DND-41 (cell line): ENCODE measurements at regions not wholly inside any gene's neighbourhood (a gene's known extent, or its start where the extent isn't known, plus 50 kb on each side); places are given as distances from the start of the nearest gene placed in this dataset.

Experiments used
- ATAC-seq: fragments of 200-7000 bp; cut with Tn5 transposase; 3 replicates; pipeline ENCODE4 v1.9.1; 2021; ENCODE audit warnings: low read depth; ENCODE audit not compliant: insufficient read depth
- DNase-seq: peaks from one replicate; pipeline ENCODE4 v3.0.0-alpha.2; 2020
- H2AFZ ChIP-seq: 2 replicates; pipeline ENCODE4 v1.6.0; 2012; ENCODE audit warnings: low read depth, low read length
- H3K27ac ChIP-seq: 2 replicates; pipeline ENCODE4 v1.5.1; 2012; ENCODE audit warnings: low read length, inconsistent platforms
- H3K27me3 ChIP-seq: fragments of 200-600 bp; sonication (generic); 2 replicates; pipeline ENCODE4 v1.6.0; 2012; ENCODE audit warnings: low read length, mild to moderate bottlenecking, inconsistent platforms; ENCODE audit not compliant: insufficient read depth, poor library complexity
- H3K36me3 ChIP-seq: 2 replicates; pipeline ENCODE4 v1.5.1; 2012; ENCODE audit warnings: low read length, inconsistent platforms; ENCODE audit not compliant: insufficient read depth
- H3K4me1 ChIP-seq: 2 replicates; pipeline ENCODE4 v1.5.1; 2012; ENCODE audit warnings: mild to moderate bottlenecking, low read length; ENCODE audit not compliant: insufficient read depth
- H3K4me2 ChIP-seq: 2 replicates; pipeline ENCODE4 v1.6.0; 2012; ENCODE audit warnings: mild to moderate bottlenecking, moderate library complexity, low read length, inconsistent platforms; ENCODE audit not compliant: insufficient read depth
- H3K4me3 ChIP-seq, 2 experiments: fragments of 200-600 bp in 1 of 2; shearing (Covaris generic) in 1 of 2; 2 replicates each; pipeline ENCODE4 v1.5.1; 2012 to 2016; ENCODE audit warnings: inconsistent platforms in 2 of 2, low read length in 2 of 2, mild to moderate bottlenecking in 2 of 2, low read depth in 1 of 2, moderate library complexity in 1 of 2
- H3K79me2 ChIP-seq: 2 replicates; pipeline ENCODE4 v1.6.0; 2012; ENCODE audit warnings: low read length, inconsistent platforms; ENCODE audit not compliant: insufficient read depth
- H3K9ac ChIP-seq: 2 replicates; pipeline ENCODE4 v1.6.0; 2012; ENCODE audit warnings: low read depth, mild to moderate bottlenecking, inconsistent platforms, low read length, moderate library complexity
- H3K9me3 ChIP-seq: 2 replicates; pipeline ENCODE4 v1.5.1; 2012; ENCODE audit warnings: low read length, moderate library complexity, mild to moderate bottlenecking, inconsistent platforms; ENCODE audit not compliant: insufficient read depth, severe bottlenecking
- H4K20me1 ChIP-seq: 2 replicates; pipeline ENCODE4 v1.6.0; 2012; ENCODE audit warnings: low read length; ENCODE audit not compliant: insufficient read depth
- EZH2 ChIP-seq: IDR thresholded peaks from 3 replicates; pipeline ENCODE4 v1.6.1; 2012; ENCODE audit warnings: borderline replicate concordance, low read depth, mild to moderate bottlenecking, moderate library complexity, low read length, inconsistent platforms; ENCODE audit not compliant: severe bottlenecking
- TF ChIP-seq, protein P1 (sequence below): IDR thresholded peaks from 2 replicates; pipeline ENCODE4 v1.5.1; 2012; ENCODE audit warnings: borderline replicate concordance, low read length, moderate library complexity, mild to moderate bottlenecking; ENCODE audit not compliant: poor library complexity, severe bottlenecking; ENCODE audit errors: extremely low read depth

DNA sequence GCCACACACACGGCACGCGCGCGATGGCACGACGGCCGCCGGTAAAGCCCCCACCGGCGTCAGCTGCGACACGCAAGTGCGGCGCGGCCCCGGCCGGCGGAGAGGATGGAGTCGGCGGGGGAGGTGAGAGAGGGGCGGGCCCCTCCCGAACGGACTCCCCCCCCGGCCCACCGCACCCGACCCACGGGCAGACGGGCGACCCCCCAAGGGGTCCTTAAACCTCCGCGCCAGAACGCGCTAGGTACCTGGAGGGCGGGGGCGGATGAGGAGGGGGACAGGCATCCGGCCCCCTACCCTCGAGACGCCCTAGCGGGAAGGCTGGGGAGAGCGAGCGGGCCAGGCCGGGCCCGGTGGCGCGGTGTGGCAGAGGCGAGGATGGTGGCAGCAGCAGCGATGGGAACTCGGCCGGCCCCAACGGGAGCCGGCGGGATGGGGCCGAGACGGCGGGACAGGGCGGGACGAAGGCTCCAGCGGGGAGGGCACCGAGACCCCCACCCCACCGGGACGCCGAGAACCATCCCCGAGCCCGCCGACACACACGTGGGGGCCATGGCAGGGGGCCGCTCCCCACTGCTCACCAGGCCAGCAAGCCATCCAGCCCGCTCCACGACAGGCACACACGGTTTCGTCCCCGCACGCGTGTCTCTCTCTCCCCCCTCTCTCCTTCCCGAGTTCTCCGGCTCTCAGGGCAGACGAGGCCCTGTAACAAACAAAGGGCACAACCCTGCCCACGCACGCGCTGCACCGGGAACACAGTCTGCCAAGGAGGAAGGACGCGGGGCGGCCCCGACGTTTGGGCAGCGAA lies 1515.4 kb upstream of the DEFB115 start:
- DNase-seq: no peak
- Histone ChIP-seq H3K27me3 (no peaks in the 10 kb centered on the region), H2AFZ (no peak overlapping the region), H3K4me1 (no peaks in the 10 kb centered on the region), H3K36me3 (peaks cover 3% of the 10 kb centered on the region; the same call in 1 of the 2 replicates), H3K9ac (no peak overlapping the region), H3K4me3 (no peak overlapping the region), H3K4me2 (no peak overlapping the region), H4K20me1 (no peaks in the 10 kb centered on the region), H3K79me2 (no peaks in the 10 kb centered on the region), H3K27ac (no peak overlapping the region), H3K9me3 (peaks cover 46% of the 10 kb centered on the region)
- ATAC-seq: no peak
- TF ChIP-seq, protein P1, sequence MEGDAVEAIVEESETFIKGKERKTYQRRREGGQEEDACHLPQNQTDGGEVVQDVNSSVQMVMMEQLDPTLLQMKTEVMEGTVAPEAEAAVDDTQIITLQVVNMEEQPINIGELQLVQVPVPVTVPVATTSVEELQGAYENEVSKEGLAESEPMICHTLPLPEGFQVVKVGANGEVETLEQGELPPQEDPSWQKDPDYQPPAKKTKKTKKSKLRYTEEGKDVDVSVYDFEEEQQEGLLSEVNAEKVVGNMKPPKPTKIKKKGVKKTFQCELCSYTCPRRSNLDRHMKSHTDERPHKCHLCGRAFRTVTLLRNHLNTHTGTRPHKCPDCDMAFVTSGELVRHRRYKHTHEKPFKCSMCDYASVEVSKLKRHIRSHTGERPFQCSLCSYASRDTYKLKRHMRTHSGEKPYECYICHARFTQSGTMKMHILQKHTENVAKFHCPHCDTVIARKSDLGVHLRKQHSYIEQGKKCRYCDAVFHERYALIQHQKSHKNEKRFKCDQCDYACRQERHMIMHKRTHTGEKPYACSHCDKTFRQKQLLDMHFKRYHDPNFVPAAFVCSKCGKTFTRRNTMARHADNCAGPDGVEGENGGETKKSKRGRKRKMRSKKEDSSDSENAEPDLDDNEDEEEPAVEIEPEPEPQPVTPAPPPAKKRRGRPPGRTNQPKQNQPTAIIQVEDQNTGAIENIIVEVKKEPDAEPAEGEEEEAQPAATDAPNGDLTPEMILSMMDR: no peak
- TF ChIP-seq EZH2: no peak

DNA sequence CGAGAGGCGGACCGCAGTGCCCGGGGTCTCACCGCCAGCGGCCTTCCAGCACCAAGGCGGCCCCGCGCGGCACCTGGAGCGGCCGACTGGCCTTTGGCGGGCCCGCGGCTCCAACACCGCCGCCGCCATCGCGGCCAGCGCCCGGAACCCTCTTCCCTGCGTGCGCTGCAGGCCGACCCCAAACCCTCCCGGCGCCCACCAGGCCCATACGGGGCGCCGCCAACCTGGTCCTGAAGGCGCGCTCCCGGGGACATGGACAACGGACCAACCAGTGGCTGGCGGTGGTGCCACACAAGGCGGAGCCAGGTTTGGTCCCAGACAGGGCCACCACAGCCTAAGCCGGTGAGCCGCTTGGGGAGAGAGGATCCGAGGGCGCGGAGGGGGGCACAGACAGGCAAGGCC lies 1514.8 kb upstream of the DEFB115 start:
- no peak overlapping the region for H3K4me3 ChIP-seq
- no peaks in the 10 kb centered on the region for H3K79me2 ChIP-seq
- DNase-seq: no peak
- ATAC-seq: no peak
- H2AFZ ChIP-seq: no peak overlapping the region
- TF ChIP-seq, protein P1: no peak
- TF ChIP-seq EZH2: no peak
- H3K9ac ChIP-seq: no peak overlapping the region
- H4K20me1 ChIP-seq: no peaks in the 10 kb centered on the region
- no peaks in the 10 kb centered on the region for H3K4me1 ChIP-seq
- peaks cover 3% of the 10 kb centered on the region; the same call in 1 of the 2 replicates for H3K36me3 ChIP-seq
- H3K4me2 ChIP-seq: no peak overlapping the region
- peaks cover 44% of the 10 kb centered on the region for H3K9me3 ChIP-seq
- H3K27me3 ChIP-seq: no peaks in the 10 kb centered on the region
- H3K27ac ChIP-seq: no peak overlapping the region

DNA sequence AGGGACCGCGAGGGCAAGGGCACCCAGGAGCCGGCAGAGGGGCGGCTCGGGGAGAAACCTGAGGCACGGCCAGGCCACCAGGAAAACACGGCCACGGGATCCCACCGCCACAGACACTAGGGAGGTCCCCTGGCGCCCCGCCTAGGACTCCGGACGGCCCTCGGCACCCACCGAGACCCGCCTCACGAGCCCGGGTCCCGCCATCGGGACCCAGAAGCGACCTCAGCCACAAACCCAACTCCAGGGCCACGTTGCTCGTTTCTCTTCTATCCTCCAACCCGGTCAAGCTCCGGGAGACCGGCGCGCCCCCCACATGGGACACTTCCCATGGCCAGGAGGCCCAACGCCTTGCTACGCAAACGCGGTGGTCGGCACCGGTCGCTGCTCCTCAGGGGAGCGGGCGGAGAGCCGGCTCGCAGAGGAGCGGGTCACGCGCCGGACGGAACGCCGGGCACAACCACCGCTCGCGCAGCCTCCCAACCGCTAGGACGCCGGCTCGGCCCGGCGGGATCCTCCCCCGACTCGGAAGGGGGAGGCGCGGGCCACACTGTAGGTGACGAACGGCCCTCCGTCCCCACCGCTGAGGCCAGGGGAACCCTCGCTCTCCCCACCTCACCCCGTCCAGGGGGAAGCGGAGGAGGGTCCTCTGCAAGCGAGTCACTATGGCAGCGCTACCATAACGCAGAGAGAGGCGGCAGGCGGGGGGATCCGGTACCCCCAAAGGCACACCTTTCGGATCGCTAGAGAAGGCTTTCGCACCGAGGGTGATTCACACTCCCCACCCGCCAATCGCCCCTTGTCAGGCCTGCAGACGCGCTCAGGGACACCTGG lies 1514.1 kb upstream of the DEFB115 start:
- H3K9me3 ChIP-seq: peaks cover 44% of the 10 kb centered on the region
- no peak overlapping the region for H2AFZ ChIP-seq
- peaks cover 3% of the 10 kb centered on the region; the same call in 1 of the 2 replicates for H3K36me3 ChIP-seq
- no peaks in the 10 kb centered on the region for H3K4me1 ChIP-seq
- DNase-seq (no peak), ATAC-seq (no peak)
- H3K79me2 ChIP-seq: no peaks in the 10 kb centered on the region
- no peak overlapping the region for H3K27ac ChIP-seq
- no peak overlapping the region for H3K4me3 ChIP-seq
- TF ChIP-seq, protein P1: no peak
- TF ChIP-seq EZH2: no peak
- no peak overlapping the region for H3K9ac ChIP-seq
- H3K27me3 ChIP-seq: no peaks in the 10 kb centered on the region
- no peak overlapping the region for H3K4me2 ChIP-seq
- no peaks in the 10 kb centered on the region for H4K20me1 ChIP-seq
